ENCODE measurements at regions not wholly inside any gene's neighbourhood (a gene's known extent, or its start where the extent isn't known, plus 50 kb on each side); places are given as distances from the start of the nearest gene placed in this dataset.

DNA sequence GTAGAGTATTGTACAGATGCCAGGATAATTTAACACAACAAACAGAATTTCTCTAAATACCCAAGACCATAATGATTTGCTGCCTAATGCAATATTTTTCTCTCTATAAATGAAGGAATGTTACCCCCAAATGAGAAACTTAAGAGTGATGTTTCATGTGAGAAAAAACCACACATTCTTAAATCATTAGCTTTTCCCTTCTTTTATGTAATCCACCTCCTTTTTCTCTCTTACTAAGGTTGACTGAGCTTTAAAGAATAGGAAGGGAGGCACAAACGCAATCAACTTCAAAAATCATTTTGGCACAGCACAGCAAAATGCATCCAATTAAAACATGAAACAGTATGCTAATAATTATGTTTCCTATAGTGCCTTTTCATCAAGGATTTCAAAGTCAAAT lies 698.1 kb upstream of the CDH2 start:
- intact Hi-C loops (cut with micrococcal nuclease): no loop called here
- Histone ChIP-seq H3K36me3 (no peaks in the 10 kb centered on the region), H3K27me3 (ENCODE audit: low read depth) (no peaks in the 10 kb centered on the region), H3K4me1 (no peaks in the 10 kb centered on the region), H3K4me3 (no peak overlapping the region), H3K27ac (replicated peaks) (no peak overlapping the region), H3K9me3 (replicated peaks) (no peaks in the 10 kb centered on the region)
- TF ChIP-seq, protein P1, sequence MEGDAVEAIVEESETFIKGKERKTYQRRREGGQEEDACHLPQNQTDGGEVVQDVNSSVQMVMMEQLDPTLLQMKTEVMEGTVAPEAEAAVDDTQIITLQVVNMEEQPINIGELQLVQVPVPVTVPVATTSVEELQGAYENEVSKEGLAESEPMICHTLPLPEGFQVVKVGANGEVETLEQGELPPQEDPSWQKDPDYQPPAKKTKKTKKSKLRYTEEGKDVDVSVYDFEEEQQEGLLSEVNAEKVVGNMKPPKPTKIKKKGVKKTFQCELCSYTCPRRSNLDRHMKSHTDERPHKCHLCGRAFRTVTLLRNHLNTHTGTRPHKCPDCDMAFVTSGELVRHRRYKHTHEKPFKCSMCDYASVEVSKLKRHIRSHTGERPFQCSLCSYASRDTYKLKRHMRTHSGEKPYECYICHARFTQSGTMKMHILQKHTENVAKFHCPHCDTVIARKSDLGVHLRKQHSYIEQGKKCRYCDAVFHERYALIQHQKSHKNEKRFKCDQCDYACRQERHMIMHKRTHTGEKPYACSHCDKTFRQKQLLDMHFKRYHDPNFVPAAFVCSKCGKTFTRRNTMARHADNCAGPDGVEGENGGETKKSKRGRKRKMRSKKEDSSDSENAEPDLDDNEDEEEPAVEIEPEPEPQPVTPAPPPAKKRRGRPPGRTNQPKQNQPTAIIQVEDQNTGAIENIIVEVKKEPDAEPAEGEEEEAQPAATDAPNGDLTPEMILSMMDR (IDR thresholded peaks at IDR 0.05; ENCODE audit: borderline replicate concordance): no peak
- DNase-seq: no peak

DNA sequence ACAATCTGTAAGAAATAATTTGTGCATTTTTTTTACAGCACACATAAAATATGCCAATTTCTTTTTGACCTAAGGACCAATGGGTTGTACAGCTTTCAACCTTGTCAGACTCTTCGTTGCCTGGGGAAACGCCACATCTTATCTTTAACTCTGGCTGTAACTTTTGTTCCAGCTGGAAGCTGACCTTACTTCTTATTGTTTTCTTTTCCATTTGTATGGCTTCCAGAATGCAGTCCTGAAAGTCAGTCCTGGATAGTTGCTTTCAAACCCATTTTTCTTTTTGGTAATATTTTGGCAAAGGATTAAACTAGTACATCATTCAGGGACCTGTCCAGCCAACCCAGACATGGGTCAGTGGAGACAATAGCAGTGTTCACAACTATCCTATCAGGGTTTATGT lies 686.5 kb upstream of the CDH2 start:
- no peak for DNase-seq
- intact Hi-C loops (cut with micrococcal nuclease): no loop called here

DNA sequence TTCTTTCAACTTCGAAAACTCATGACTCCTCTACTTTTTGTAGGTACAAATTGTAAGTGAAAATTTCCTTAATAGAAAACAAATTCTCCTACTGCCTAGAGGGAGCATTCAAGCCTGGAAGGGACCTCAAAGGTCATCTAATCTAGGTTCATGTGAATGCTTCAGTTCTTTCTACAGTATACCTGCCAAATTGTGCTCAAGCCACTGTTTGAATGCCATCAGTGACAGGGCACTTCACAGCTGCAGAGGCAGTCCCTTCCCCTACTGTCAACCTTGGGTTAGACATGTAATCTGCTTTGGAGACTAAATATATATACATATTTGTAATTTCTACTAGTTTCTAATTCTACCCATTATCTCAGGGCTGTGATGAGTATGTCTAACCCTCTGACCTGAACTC lies 681.3 kb upstream of the CDH2 start:
- no peaks in the 10 kb centered on the region for H3K9me3 ChIP-seq (replicated peaks)
- intact Hi-C loops (cut with micrococcal nuclease): no loop called here
- H3K4me1 ChIP-seq: peaks cover 17% of the 10 kb centered on the region
- no peaks in the 10 kb centered on the region for H3K36me3 ChIP-seq
- TF ChIP-seq, protein P1 (IDR thresholded peaks at IDR 0.05; ENCODE audit: borderline replicate concordance): no peak
- DNase-seq: no peak
- H3K27ac ChIP-seq (replicated peaks): no peak overlapping the region
- H3K4me3 ChIP-seq: no peak overlapping the region
- no peaks in the 10 kb centered on the region for H3K27me3 ChIP-seq (ENCODE audit: low read depth)

More for the DNA sequence above, 686.5 kb upstream of the CDH2 start:
- Histone ChIP-seq H3K27me3 (ENCODE audit: low read depth) (no peaks in the 10 kb centered on the region), H3K36me3 (no peaks in the 10 kb centered on the region), H3K4me1 (peaks cover 2% of the 10 kb centered on the region), H3K9me3 (replicated peaks) (no peaks in the 10 kb centered on the region), H3K4me3 (no peak overlapping the region), H3K27ac (replicated peaks) (no peak overlapping the region)
- TF ChIP-seq, protein P1 (IDR thresholded peaks at IDR 0.05; ENCODE audit: borderline replicate concordance): no peak

DNA sequence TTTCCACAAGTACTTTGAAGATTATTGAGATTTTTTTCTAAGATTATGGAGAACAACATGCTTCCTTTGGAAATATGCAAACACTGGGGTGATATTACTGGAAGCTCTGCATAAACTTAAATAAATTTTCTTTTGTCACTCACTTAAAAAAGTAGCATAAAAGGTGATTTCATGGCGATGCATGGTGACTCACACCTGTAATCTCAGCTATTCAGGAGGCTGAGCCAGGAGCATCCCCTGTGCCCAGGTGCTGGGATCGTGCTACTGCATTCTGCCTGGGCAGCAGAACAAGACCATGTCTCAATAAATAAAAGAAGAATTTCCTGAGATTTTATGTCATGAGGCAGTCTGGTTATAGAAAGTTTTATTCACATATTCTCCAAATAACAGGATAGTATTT lies 679.1 kb upstream of the CDH2 start:
- peaks cover 17% of the 10 kb centered on the region for H3K4me1 ChIP-seq
- no peak overlapping the region for H3K4me3 ChIP-seq
- H3K27me3 ChIP-seq (ENCODE audit: low read depth): no peaks in the 10 kb centered on the region
- TF ChIP-seq, protein P1 (IDR thresholded peaks at IDR 0.05; ENCODE audit: borderline replicate concordance): no peak
- H3K9me3 ChIP-seq (replicated peaks): no peaks in the 10 kb centered on the region
- no peak overlapping the region for H3K27ac ChIP-seq (replicated peaks)
- no peaks in the 10 kb centered on the region for H3K36me3 ChIP-seq
- DNase-seq: no peak
- intact Hi-C loops (cut with micrococcal nuclease): no loop called here

DNA sequence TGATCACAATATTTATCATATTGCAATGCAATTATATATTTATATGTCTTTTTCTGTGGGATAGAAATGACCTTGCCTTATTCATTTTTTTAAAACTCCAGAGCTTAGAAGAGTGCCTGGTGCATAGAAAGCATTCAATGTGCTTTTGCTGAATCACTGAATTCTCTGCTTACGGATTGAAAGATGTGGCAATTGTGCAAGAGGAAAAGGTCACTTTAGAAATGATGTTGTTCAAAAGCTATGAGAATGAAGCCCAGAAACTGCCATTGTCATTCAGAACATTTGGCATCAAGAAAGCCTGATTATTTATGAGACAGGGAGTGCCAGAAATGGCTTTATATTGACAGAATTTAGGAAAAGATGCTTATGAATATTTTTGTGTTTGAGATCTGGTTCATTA lies 678.6 kb upstream of the CDH2 start:
- H3K9me3 ChIP-seq (replicated peaks): no peaks in the 10 kb centered on the region
- H3K4me1 ChIP-seq: peaks cover 17% of the 10 kb centered on the region
- no peak for DNase-seq
- intact Hi-C loops (cut with micrococcal nuclease): no loop called here
- H3K27ac ChIP-seq (replicated peaks): peak overlapping the region; percentile 44
- H3K36me3 ChIP-seq: no peaks in the 10 kb centered on the region
- H3K27me3 ChIP-seq (ENCODE audit: low read depth): no peaks in the 10 kb centered on the region
- TF ChIP-seq, protein P1 (IDR thresholded peaks at IDR 0.05; ENCODE audit: borderline replicate concordance): no peak
- no peak overlapping the region for H3K4me3 ChIP-seq

DNA sequence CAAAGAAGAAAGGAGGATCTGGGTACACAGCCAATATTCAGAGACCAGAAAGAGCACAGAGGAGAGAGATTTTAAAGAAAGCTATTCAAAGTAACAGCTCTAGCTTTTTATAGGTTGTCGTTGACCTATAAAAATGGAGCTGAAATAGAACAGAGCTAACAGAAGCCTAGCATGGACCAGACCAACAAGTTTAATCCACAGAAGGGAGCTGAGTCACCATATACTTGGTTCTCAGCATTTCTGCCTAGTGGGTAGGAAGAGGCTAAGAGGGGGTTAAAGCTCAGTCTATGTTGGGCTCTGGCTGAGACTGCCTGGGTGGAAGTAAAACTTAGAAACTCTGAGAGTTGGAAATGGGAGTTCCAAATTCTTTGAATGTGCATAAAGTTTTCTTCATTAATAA lies 678.0 kb upstream of the CDH2 start:
- H3K4me3 ChIP-seq: no peak overlapping the region
- peaks cover 17% of the 10 kb centered on the region for H3K4me1 ChIP-seq
- no peaks in the 10 kb centered on the region for H3K36me3 ChIP-seq
- intact Hi-C loops (cut with micrococcal nuclease): no loop called here
- H3K27ac ChIP-seq (replicated peaks): peak overlapping the region; percentile 44
- no peak for DNase-seq
- TF ChIP-seq, protein P1 (IDR thresholded peaks at IDR 0.05; ENCODE audit: borderline replicate concordance): no peak
- H3K27me3 ChIP-seq (ENCODE audit: low read depth): no peaks in the 10 kb centered on the region
- H3K9me3 ChIP-seq (replicated peaks): no peaks in the 10 kb centered on the region
